Esophagus muscularis mucosa (tissue), 4 donors: ENCODE measurements at regions not wholly inside any gene's neighbourhood (a gene's known extent, or its start where the extent isn't known, plus 50 kb on each side); places are given as distances from the start of the nearest gene placed in this dataset.
"Not testable (repeated sequence)": the region's sequence is repeated elsewhere in the genome, so short reads cannot be mapped to it uniquely, and the experiment has no call there.

Experiments
- EP300 ChIP-seq: sonication (generic); formaldehyde crosslinking; IDR thresholded peaks from one replicate; pipeline ENCODE4 v1.6.1; 2017; ENCODE audit warnings: antibody characterized with exemption
- POLR2A ChIP-seq: fragments of 450-650 bp; IDR thresholded peaks from one replicate; pipeline ENCODE4 v1.6.1; 2017; ENCODE audit warnings: antibody characterized with exemption, moderate library complexity, mild to moderate bottlenecking, low read depth
- POLR2AphosphoS5 ChIP-seq, 2 donors: sonication (generic); formaldehyde crosslinking; IDR thresholded peaks; one replicate each; pipeline ENCODE4 v1.6.1; 2017; ENCODE audit warnings: antibody characterized with exemption in 2 of 2
- TF ChIP-seq, protein P1 (sequence below), 3 experiments: fragments of 200-600 bp in 2 of 3; fragments of 450-650 bp in 1 of 3; sonication (generic) in 2 of 3; IDR thresholded peaks; one replicate each; pipeline ENCODE4 v1.5.1; 2017 to 2019; ENCODE audit warnings: antibody characterized with exemption in 3 of 3, mild to moderate bottlenecking in 2 of 3, moderate library complexity in 1 of 3

DNA sequence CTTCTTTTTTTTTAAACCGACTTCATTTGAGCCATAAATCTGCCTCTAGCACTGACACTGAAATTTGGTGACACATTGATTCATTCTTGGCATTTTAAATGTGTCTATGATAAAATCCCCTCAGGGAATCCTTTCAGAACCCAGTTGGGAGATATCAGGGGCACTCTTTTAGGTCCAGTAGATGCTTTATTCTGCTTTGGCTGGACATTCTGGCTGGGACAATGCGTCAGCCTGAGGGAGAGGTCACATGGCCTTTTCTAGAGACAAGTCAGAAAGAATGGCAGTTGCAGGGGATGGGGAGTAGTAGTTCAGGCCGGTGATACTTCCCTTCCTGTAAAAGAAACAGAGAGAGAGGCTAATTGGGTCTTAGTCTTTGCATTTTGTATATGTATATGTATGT is 63.1 kb downstream of the TRIM43 start:
- TF ChIP-seq, protein P1, sequence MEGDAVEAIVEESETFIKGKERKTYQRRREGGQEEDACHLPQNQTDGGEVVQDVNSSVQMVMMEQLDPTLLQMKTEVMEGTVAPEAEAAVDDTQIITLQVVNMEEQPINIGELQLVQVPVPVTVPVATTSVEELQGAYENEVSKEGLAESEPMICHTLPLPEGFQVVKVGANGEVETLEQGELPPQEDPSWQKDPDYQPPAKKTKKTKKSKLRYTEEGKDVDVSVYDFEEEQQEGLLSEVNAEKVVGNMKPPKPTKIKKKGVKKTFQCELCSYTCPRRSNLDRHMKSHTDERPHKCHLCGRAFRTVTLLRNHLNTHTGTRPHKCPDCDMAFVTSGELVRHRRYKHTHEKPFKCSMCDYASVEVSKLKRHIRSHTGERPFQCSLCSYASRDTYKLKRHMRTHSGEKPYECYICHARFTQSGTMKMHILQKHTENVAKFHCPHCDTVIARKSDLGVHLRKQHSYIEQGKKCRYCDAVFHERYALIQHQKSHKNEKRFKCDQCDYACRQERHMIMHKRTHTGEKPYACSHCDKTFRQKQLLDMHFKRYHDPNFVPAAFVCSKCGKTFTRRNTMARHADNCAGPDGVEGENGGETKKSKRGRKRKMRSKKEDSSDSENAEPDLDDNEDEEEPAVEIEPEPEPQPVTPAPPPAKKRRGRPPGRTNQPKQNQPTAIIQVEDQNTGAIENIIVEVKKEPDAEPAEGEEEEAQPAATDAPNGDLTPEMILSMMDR (IDR thresholded peaks at IDR 0.05) = not testable (repeated sequence)
- TF ChIP-seq POLR2A; EP300; POLR2AphosphoS5 (IDR thresholded peaks at IDR 0.05): not testable (repeated sequence)
